HepG2 (cell line): ENCODE measurements at regions not wholly inside any gene's neighbourhood (a gene's known extent, or its start where the extent isn't known, plus 50 kb on each side); places are given as distances from the start of the nearest gene placed in this dataset.

ENCODE experiments used
- ATAC-seq: fragments of 200-7000 bp; cut with Tn5 transposase; 3 replicates; pipeline ENCODE4 v1.9.1; 2020; ENCODE audit warnings: mild to moderate bottlenecking, moderate library complexity
- BruUV-seq: library from RNA; stranded (reverse); fragments of 400-500 nt; replicated peaks from 2 replicates; lab custom pipeline; 2021; lab: Mats Ljungman, UMichigan
- CTCF ChIA-PET: fragments of 300-600 bp; formaldehyde crosslinking; extraction: SDS; loops from one replicate; lab custom pipeline; 2021; ENCODE audit warnings: low total read pairs, inconsistent platforms, low intra/inter-chr PET ratio; lab: Yijun Ruan, JAX
- POLR2A ChIA-PET: fragments of 350-600 bp; sonication (Branson Sonifier 250); formaldehyde crosslinking; loops from one replicate; lab custom pipeline; 2020; ENCODE audit warnings: antibody characterized with exemption, inconsistent platforms; lab: Yijun Ruan, JAX
- DNase-seq: peaks from one replicate; pipeline ENCODE4 v3.0.0-alpha.2; 2015; ENCODE audit warnings: low spot score
- FAIRE-seq: peaks from 3 replicates; lab custom pipeline; 2011; peaks lifted over from hg19 to GRCh38; lab: Jason Lieb, UNC
- H2AFZ ChIP-seq: one replicate; pipeline ENCODE4 v1.6.1; 2011; ENCODE audit warnings: low read length, inconsistent platforms
- H3K27ac ChIP-seq: fragments of 300-600 bp; 3 replicates; pipeline ENCODE4 v1.8.0; 2011; ENCODE audit warnings: mixed run types, mild to moderate bottlenecking, mixed read lengths, low read length, inconsistent platforms; ENCODE audit not compliant: insufficient read depth; ENCODE audit errors: extremely low read length
- H3K27me3 ChIP-seq, 2 experiments: fragments of 200-600 bp in 1 of 2; 2 replicates in 1 of 2; 3 replicates in 1 of 2; pipeline versions ENCODE4 v1.6.0 to v1.8.0; 2011; ENCODE audit warnings: low read length in 2 of 2, mild to moderate bottlenecking in 2 of 2, moderate library complexity in 2 of 2, inconsistent platforms in 1 of 2; ENCODE audit not compliant: insufficient read depth in 2 of 2, control insufficient read depth in 1 of 2
- H3K36me3 ChIP-seq, 2 experiments: fragments of 200-600 bp in 1 of 2; replicated peaks in 1 of 2; 2 replicates in 1 of 2; 3 replicates in 1 of 2; pipeline versions ENCODE4 v1.5.1 to v1.8.0; 2011; ENCODE audit warnings: low read length in 2 of 2, inconsistent platforms in 1 of 2; ENCODE audit not compliant: insufficient read depth in 2 of 2, control insufficient read depth in 1 of 2
- H3K4me1 ChIP-seq: 2 replicates; pipeline ENCODE4 v1.5.1; 2012; ENCODE audit warnings: low read length, inconsistent platforms; ENCODE audit not compliant: insufficient read depth
- H3K4me2 ChIP-seq: 2 replicates; pipeline ENCODE4 v1.6.0; 2011; ENCODE audit warnings: low read depth, low read length, inconsistent platforms
- H3K4me3 ChIP-seq, 3 experiments: fragments of 200-600 bp in 1 of 3; sonication (generic), shearing (Covaris generic) in 1 of 3; replicated peaks in 1 of 3; 2 replicates each; pipeline ENCODE4 v1.5.1; 2011 to 2016; ENCODE audit warnings: low read length in 3 of 3, inconsistent platforms in 2 of 3, low read depth in 2 of 3, mild to moderate bottlenecking in 2 of 3, control low read depth in 1 of 3, mixed read lengths in 1 of 3; ENCODE audit not compliant: insufficient read depth in 1 of 3
- H3K79me2 ChIP-seq: one replicate; pipeline ENCODE4 v1.6.1; 2011; ENCODE audit warnings: low read length, inconsistent platforms; ENCODE audit not compliant: insufficient read depth
- H3K9ac ChIP-seq: 2 replicates; pipeline ENCODE4 v1.6.0; 2011; ENCODE audit warnings: mild to moderate bottlenecking, low read depth, low read length, inconsistent platforms; ENCODE audit not compliant: insufficient read depth
- H3K9me3 ChIP-seq: 2 replicates; pipeline ENCODE4 v1.5.1; 2012; ENCODE audit warnings: mild to moderate bottlenecking, low read length
- H4K20me1 ChIP-seq: 2 replicates; pipeline ENCODE4 v1.6.0; 2011; ENCODE audit warnings: inconsistent platforms, mild to moderate bottlenecking, low read length, moderate library complexity; ENCODE audit not compliant: insufficient read depth
- ADNP ChIP-seq: sonication (generic); formaldehyde crosslinking; IDR thresholded peaks from 2 replicates; pipeline ENCODE4 v1.4.0; 2020; ENCODE audit warnings: missing genetic modification reagents
- CCAR2 ChIP-seq: fragments of 200-400 bp; formaldehyde crosslinking; optimal IDR thresholded peaks from 2 replicates; pipeline ENCODE3; 2018; ENCODE audit warnings: low read depth, mild to moderate bottlenecking, low read length, moderate library complexity
- HIVEP1 ChIP-seq: sonication (generic); formaldehyde crosslinking; IDR thresholded peaks from 2 replicates; pipeline ENCODE4 v1.4.0; 2020; ENCODE audit warnings: mild to moderate bottlenecking, missing genetic modification reagents
- KDM4B ChIP-seq: sonication (generic); formaldehyde crosslinking; IDR thresholded peaks from 2 replicates; pipeline ENCODE4 v1.4.0; 2020; ENCODE audit warnings: missing genetic modification reagents
- NKX3-1 ChIP-seq: sonication (generic); formaldehyde crosslinking; IDR thresholded peaks from 2 replicates; pipeline ENCODE4 v1.5.0; 2020; ENCODE audit warnings: missing genetic modification reagents
- RAD51 ChIP-seq: fragments of 450-650 bp; IDR thresholded peaks from 2 replicates; pipeline ENCODE4 v1.6.1; 2016; ENCODE audit warnings: borderline replicate concordance
- THYN1 ChIP-seq: sonication (generic); formaldehyde crosslinking; IDR thresholded peaks from 2 replicates; pipeline ENCODE4 v1.8.1; 2023; ENCODE audit warnings: low read depth, mild to moderate bottlenecking, moderate library complexity, missing genetic modification reagents, borderline replicate concordance
- ZNF569 ChIP-seq: sonication (generic); formaldehyde crosslinking; IDR thresholded peaks from 2 replicates; pipeline ENCODE4 v1.5.0; 2020; ENCODE audit warnings: mild to moderate bottlenecking, missing genetic modification reagents, moderate library complexity, borderline replicate concordance
- ZNF775 ChIP-seq: sonication (generic); formaldehyde crosslinking; IDR thresholded peaks from 2 replicates; pipeline ENCODE4 v1.4.0; 2020; ENCODE audit warnings: missing genetic modification reagents, mild to moderate bottlenecking, moderate library complexity, borderline replicate concordance
- ZNF816 ChIP-seq: sonication (generic); formaldehyde crosslinking; IDR thresholded peaks from 2 replicates; pipeline ENCODE4 v1.8.0; 2022; ENCODE audit warnings: missing genetic modification reagents, mild to moderate bottlenecking, borderline replicate concordance
- WGBS: methylation state at CpG from one replicate; pipeline ENCODE4 v1.1.6; 2017; ENCODE audit warnings: low lambda C conversion rate; 5-methylcytosine and 5-hydroxymethylcytosine counted together
- in situ Hi-C: cut with HindIII; loops from 2 replicates; pipeline ENCODE4 v1.10.0; 2017; ENCODE audit warnings: low pct_unique_long_range_greater_than_20kb; ENCODE audit not compliant: extremely low pct_ligation_motif_present
- intact Hi-C: fragments of 100-400 bp; cut with micrococcal nuclease; formaldehyde crosslinking; loops from one replicate; pipeline ENCODE4 v1.10.0; 2022; ENCODE audit not compliant: unreplicated experiment
- TF ChIP-seq, protein P1 (sequence below): sonication (generic); formaldehyde crosslinking; IDR thresholded peaks from 2 replicates; pipeline ENCODE4 v1.5.1; 2020; ENCODE audit warnings: mild to moderate bottlenecking, missing genetic modification reagents, borderline replicate concordance
- TF ChIP-seq, protein P2 (sequence below): sonication (generic); formaldehyde crosslinking; IDR thresholded peaks from 2 replicates; pipeline ENCODE4 v1.4.0; 2020; ENCODE audit warnings: missing genetic modification reagents
- TF ChIP-seq, protein P3 (sequence below): sonication (generic); formaldehyde crosslinking; IDR thresholded peaks from 2 replicates; pipeline ENCODE4 v1.4.0; 2020; ENCODE audit warnings: missing genetic modification reagents
- TF ChIP-seq, protein P4 (sequence below): IDR thresholded peaks from 2 replicates; pipeline ENCODE4 v1.6.1; 2016; ENCODE audit warnings: low read depth, borderline replicate concordance

DNA sequence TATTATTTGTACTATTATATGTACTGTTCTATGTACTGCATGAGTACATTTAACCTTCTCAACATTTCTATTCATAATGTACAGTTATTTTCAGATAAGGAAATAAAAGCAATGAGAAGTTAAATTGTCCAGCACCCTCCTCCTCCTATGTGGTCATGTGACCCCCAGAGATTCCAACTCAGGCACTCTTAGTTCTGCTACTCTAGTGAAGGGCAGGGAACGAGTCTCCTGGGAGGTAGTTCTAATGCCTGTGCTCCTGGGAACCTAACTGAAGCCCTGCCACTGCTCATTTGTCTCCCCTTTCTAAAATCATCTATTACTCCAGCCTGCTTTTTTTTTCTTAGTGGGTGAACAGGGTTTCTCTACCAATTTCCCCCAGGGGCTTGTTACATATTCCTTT, 105.9 kb upstream of the GPRIN3 start:
- CTCF ChIA-PET = no interaction called here
- H3K4me2 ChIP-seq = no peak overlapping the region
- in situ Hi-C loops (no loop called here), intact Hi-C loops (no loop called here)
- H3K4me3 ChIP-seq = no peak overlapping the region
- POLR2A ChIA-PET = no interaction called here
- H3K9me3 ChIP-seq = no peaks in the 10 kb centered on the region
- H2AFZ ChIP-seq = no peak overlapping the region
- 7% methylated on average over 1 of the region's 1 CpG for WGBS
- no peak overlapping the region for H3K9ac ChIP-seq
- TF ChIP-seq ZNF569 (CRISPR knock-in tag) (no peak), THYN1 (CRISPR knock-in tag) (no peak), RAD51 (no peak), KDM4B (CRISPR knock-in tag) (no peak), CCAR2 (no peak), NKX3-1 (no peak), ADNP (no peak), ZNF775 (CRISPR knock-in tag) (no peak), ZNF816 (CRISPR knock-in tag) (no peak), HIVEP1 (no peak)
- TF ChIP-seq, protein P1, sequence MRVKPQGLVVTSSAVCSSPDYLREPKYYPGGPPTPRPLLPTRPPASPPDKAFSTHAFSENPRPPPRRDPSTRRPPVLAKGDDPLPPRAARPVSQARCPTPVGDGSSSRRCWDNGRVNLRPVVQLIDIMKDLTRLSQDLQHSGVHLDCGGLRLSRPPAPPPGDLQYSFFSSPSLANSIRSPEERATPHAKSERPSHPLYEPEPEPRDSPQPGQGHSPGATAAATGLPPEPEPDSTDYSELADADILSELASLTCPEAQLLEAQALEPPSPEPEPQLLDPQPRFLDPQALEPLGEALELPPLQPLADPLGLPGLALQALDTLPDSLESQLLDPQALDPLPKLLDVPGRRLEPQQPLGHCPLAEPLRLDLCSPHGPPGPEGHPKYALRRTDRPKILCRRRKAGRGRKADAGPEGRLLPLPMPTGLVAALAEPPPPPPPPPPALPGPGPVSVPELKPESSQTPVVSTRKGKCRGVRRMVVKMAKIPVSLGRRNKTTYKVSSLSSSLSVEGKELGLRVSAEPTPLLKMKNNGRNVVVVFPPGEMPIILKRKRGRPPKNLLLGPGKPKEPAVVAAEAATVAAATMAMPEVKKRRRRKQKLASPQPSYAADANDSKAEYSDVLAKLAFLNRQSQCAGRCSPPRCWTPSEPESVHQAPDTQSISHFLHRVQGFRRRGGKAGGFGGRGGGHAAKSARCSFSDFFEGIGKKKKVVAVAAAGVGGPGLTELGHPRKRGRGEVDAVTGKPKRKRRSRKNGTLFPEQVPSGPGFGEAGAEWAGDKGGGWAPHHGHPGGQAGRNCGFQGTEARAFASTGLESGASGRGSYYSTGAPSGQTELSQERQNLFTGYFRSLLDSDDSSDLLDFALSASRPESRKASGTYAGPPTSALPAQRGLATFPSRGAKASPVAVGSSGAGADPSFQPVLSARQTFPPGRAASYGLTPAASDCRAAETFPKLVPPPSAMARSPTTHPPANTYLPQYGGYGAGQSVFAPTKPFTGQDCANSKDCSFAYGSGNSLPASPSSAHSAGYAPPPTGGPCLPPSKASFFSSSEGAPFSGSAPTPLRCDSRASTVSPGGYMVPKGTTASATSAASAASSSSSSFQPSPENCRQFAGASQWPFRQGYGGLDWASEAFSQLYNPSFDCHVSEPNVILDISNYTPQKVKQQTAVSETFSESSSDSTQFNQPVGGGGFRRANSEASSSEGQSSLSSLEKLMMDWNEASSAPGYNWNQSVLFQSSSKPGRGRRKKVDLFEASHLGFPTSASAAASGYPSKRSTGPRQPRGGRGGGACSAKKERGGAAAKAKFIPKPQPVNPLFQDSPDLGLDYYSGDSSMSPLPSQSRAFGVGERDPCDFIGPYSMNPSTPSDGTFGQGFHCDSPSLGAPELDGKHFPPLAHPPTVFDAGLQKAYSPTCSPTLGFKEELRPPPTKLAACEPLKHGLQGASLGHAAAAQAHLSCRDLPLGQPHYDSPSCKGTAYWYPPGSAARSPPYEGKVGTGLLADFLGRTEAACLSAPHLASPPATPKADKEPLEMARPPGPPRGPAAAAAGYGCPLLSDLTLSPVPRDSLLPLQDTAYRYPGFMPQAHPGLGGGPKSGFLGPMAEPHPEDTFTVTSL = no peak
- TF ChIP-seq, protein P2, sequence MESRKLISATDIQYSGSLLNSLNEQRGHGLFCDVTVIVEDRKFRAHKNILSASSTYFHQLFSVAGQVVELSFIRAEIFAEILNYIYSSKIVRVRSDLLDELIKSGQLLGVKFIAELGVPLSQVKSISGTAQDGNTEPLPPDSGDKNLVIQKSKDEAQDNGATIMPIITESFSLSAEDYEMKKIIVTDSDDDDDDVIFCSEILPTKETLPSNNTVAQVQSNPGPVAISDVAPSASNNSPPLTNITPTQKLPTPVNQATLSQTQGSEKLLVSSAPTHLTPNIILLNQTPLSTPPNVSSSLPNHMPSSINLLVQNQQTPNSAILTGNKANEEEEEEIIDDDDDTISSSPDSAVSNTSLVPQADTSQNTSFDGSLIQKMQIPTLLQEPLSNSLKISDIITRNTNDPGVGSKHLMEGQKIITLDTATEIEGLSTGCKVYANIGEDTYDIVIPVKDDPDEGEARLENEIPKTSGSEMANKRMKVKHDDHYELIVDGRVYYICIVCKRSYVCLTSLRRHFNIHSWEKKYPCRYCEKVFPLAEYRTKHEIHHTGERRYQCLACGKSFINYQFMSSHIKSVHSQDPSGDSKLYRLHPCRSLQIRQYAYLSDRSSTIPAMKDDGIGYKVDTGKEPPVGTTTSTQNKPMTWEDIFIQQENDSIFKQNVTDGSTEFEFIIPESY (CRISPR knock-in tag) = no peak
- TF ChIP-seq, protein P3, sequence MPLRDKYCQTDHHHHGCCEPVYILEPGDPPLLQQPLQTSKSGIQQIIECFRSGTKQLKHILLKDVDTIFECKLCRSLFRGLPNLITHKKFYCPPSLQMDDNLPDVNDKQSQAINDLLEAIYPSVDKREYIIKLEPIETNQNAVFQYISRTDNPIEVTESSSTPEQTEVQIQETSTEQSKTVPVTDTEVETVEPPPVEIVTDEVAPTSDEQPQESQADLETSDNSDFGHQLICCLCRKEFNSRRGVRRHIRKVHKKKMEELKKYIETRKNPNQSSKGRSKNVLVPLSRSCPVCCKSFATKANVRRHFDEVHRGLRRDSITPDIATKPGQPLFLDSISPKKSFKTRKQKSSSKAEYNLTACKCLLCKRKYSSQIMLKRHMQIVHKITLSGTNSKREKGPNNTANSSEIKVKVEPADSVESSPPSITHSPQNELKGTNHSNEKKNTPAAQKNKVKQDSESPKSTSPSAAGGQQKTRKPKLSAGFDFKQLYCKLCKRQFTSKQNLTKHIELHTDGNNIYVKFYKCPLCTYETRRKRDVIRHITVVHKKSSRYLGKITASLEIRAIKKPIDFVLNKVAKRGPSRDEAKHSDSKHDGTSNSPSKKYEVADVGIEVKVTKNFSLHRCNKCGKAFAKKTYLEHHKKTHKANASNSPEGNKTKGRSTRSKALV = no peak
- TF ChIP-seq, protein P4, sequence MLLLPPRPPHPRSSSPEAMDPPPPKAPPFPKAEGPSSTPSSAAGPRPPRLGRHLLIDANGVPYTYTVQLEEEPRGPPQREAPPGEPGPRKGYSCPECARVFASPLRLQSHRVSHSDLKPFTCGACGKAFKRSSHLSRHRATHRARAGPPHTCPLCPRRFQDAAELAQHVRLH (CRISPR knock-in tag) = no peak
- ATAC-seq = no peak
- no peak overlapping the region for H3K27ac ChIP-seq
- BruUV-seq = no TSS peak
- no peaks in the 10 kb centered on the region for H3K27me3 ChIP-seq
- DNase-seq = no peak
- H3K79me2 ChIP-seq = no peaks in the 10 kb centered on the region
- no peaks in the 10 kb centered on the region for H3K4me1 ChIP-seq
- FAIRE-seq = no peak
- H4K20me1 ChIP-seq = no peaks in the 10 kb centered on the region
- no peaks in the 10 kb centered on the region for H3K36me3 ChIP-seq
